K562 (cell line): ENCODE measurements at regions not wholly inside any gene's neighbourhood (a gene's known extent, or its start where the extent isn't known, plus 50 kb on each side); places are given as distances from the start of the nearest gene placed in this dataset.

Experiments
- ATAC-seq: fragments of 200-7000 bp; cut with Tn5 transposase; 3 replicates; pipeline ENCODE4 v1.9.1; 2020; ENCODE audit warnings: moderate library complexity
- BruUV-seq: library from RNA; stranded (reverse); fragments of 400-500 nt; replicated peaks from 2 replicates; lab custom pipeline; 2021; lab: Mats Ljungman, UMichigan
- CTCF ChIA-PET: fragments of 300-600 bp; formaldehyde crosslinking; extraction: SDS; loops from one replicate; lab custom pipeline; 2021; ENCODE audit warnings: low intra/inter-chr PET ratio; lab: Yijun Ruan, JAX
- POLR2A ChIA-PET: fragments of 300-600, 350-650 bp; sonication (Branson Sonifier 250); formaldehyde crosslinking; extraction: SDS; loops from one replicate; lab custom pipeline; 2021; ENCODE audit warnings: antibody characterized with exemption, inconsistent platforms; lab: Yijun Ruan, JAX
- DNase-seq, 4 experiments: peaks; one replicate each; pipeline versions ENCODE4 v3.0.0 to v3.0.0-alpha.2; 2011 to 2018; ENCODE audit warnings: low spot score in 3 of 4, mixed read lengths in 3 of 4; ENCODE audit errors: extremely low read depth in 1 of 4
- FAIRE-seq: peaks from 2 replicates; lab custom pipeline; 2011; peaks lifted over from hg19 to GRCh38; lab: Jason Lieb, UNC
- H2AFZ ChIP-seq: 2 replicates; pipeline ENCODE4 v1.6.0; 2011; ENCODE audit warnings: low read depth, low read length, control low read depth, inconsistent platforms
- H3K27ac ChIP-seq: fragments of 200-600 bp; 3 replicates; pipeline ENCODE4 v1.8.0; 2011; ENCODE audit warnings: low read depth, mild to moderate bottlenecking, control low read depth, inconsistent platforms, low read length, moderate library complexity, mixed read lengths; ENCODE audit errors: extremely low read depth
- H3K27me3 ChIP-seq, 2 experiments: fragments of 300-600 bp in 1 of 2; 2 replicates in 1 of 2; 3 replicates in 1 of 2; pipeline versions ENCODE4 v1.6.0 to v1.8.0; 2011; ENCODE audit warnings: inconsistent platforms in 2 of 2, low read length in 2 of 2, mild to moderate bottlenecking in 1 of 2, mixed read lengths in 1 of 2, moderate library complexity in 1 of 2; ENCODE audit not compliant: control insufficient read depth in 2 of 2, insufficient read depth in 2 of 2
- H3K36me3 ChIP-seq: fragments of 300-600 bp; 3 replicates; pipeline ENCODE4 v1.8.0; 2011; ENCODE audit warnings: mild to moderate bottlenecking, low read length, inconsistent platforms; ENCODE audit not compliant: control insufficient read depth, insufficient read depth
- H3K4me1 ChIP-seq, 2 experiments: fragments of 200-600 bp in 1 of 2; replicated peaks in 1 of 2; 2 replicates in 1 of 2; 3 replicates in 1 of 2; pipeline versions ENCODE4 v1.5.1 to v1.8.0; 2011; ENCODE audit warnings: inconsistent platforms in 2 of 2, low read length in 2 of 2, mild to moderate bottlenecking in 1 of 2, mixed read lengths in 1 of 2, moderate library complexity in 1 of 2; ENCODE audit not compliant: control insufficient read depth in 2 of 2, insufficient read depth in 2 of 2
- H3K4me2 ChIP-seq: 2 replicates; pipeline ENCODE4 v1.6.1; 2011; ENCODE audit warnings: low read length, control low read depth, inconsistent platforms, mixed read lengths; ENCODE audit not compliant: insufficient read depth
- H3K4me3 ChIP-seq: fragments of 200-600 bp; sonication (generic), shearing (Covaris generic); 2 replicates; pipeline ENCODE4 v1.5.1; 2016; ENCODE audit warnings: control low read depth, inconsistent platforms
- H3K79me2 ChIP-seq: fragments of 200-600 bp; 3 replicates; pipeline ENCODE4 v1.8.0; 2011; ENCODE audit warnings: low read length, inconsistent platforms; ENCODE audit not compliant: control insufficient read depth, insufficient read depth
- H3K9ac ChIP-seq, 2 experiments: 2 replicates each; pipeline versions ENCODE4 v1.6.0 to v1.6.1; 2011; ENCODE audit warnings: low read depth in 2 of 2, low read length in 2 of 2, control low read depth in 1 of 2, inconsistent platforms in 1 of 2, mild to moderate bottlenecking in 1 of 2, mixed read lengths in 1 of 2; ENCODE audit not compliant: insufficient read depth in 1 of 2
- H3K9me1 ChIP-seq: one replicate; pipeline ENCODE4 v1.6.0; 2011; ENCODE audit warnings: inconsistent platforms, mild to moderate bottlenecking, low read length, moderate library complexity; ENCODE audit not compliant: control insufficient read depth, insufficient read depth
- H3K9me3 ChIP-seq: replicated peaks from 2 replicates; pipeline ENCODE4 v1.5.1; 2011; ENCODE audit warnings: low read depth, low read length, inconsistent platforms; ENCODE audit not compliant: control insufficient read depth, insufficient read depth
- H4K20me1 ChIP-seq: replicated peaks from 2 replicates; pipeline ENCODE4 v1.6.1; 2011; ENCODE audit warnings: low read length, inconsistent platforms, mixed read lengths; ENCODE audit not compliant: control insufficient read depth, insufficient read depth
- HMBOX1 ChIP-seq: sonication (generic); IDR thresholded peaks from 2 replicates; pipeline ENCODE4 v1.6.1; 2016
- KLF16 ChIP-seq: IDR thresholded peaks from 2 replicates; pipeline ENCODE4 v1.6.1; 2016; ENCODE audit warnings: antibody characterized with exemption
- LARP7 ChIP-seq: fragments of 450-650 bp; IDR thresholded peaks from 2 replicates; pipeline ENCODE4 v1.6.1; 2016
- MEIS2 ChIP-seq: fragments of 450-650 bp; IDR thresholded peaks from 2 replicates; pipeline ENCODE4 v1.6.1; 2014; ENCODE audit warnings: mild to moderate bottlenecking; ENCODE audit not compliant: partially characterized antibody
- RBM15 ChIP-seq: fragments of 200-400 bp; formaldehyde crosslinking; IDR thresholded peaks from 2 replicates; pipeline ENCODE4 v1.6.1; 2018; ENCODE audit warnings: mild to moderate bottlenecking, low read length, moderate library complexity; ENCODE audit not compliant: insufficient read depth
- SP1 ChIP-seq: sonication (generic); formaldehyde crosslinking; IDR thresholded peaks from 2 replicates; pipeline ENCODE4 v1.8.1; 2022; ENCODE audit warnings: mild to moderate bottlenecking, missing genetic modification reagents
- TBP ChIP-seq: optimal IDR thresholded peaks from 2 replicates; pipeline ENCODE3; 2011; ENCODE audit warnings: low read depth, low read length, improper control_type of control experiment
- THRA ChIP-seq: fragments of 450-650 bp; IDR thresholded peaks from 2 replicates; pipeline ENCODE4 v1.6.1; 2017; ENCODE audit warnings: mild to moderate bottlenecking, moderate library complexity
- THRAP3 ChIP-seq: fragments of 450-650 bp; IDR thresholded peaks from 2 replicates; pipeline ENCODE4 v1.6.1; 2016; ENCODE audit warnings: mild to moderate bottlenecking, inconsistent platforms, borderline replicate concordance
- U2AF1 ChIP-seq: fragments of 200-400 bp; formaldehyde crosslinking; optimal IDR thresholded peaks from 2 replicates; pipeline ENCODE3; 2017; ENCODE audit warnings: mild to moderate bottlenecking, low read depth, low read length, moderate library complexity
- ZNF140 ChIP-seq: fragments of 250-450 bp; sonication (Bioruptor Pico); IDR thresholded peaks from 2 replicates; pipeline ENCODE4 v1.8.0; 2021; ENCODE audit warnings: moderate library complexity, mild to moderate bottlenecking, inconsistent platforms
- ZNF609 ChIP-seq: sonication (generic); formaldehyde crosslinking; IDR thresholded peaks from 2 replicates; pipeline ENCODE4 v1.8.1; 2023; ENCODE audit warnings: missing genetic modification reagents, mild to moderate bottlenecking, borderline replicate concordance
- WGBS: fragments of 100-300 bp; shearing (Covaris generic); methylation state at CpG from one replicate; pipeline ENCODE4 v1.1.6; 2016; ENCODE audit warnings: low coverage, mixed read lengths; ENCODE audit not compliant: insufficient coverage; ENCODE audit errors: missing lambda C conversion rate; 5-methylcytosine and 5-hydroxymethylcytosine counted together
- in situ Hi-C: fragments of 300-500 bp; cut with MboI; formaldehyde crosslinking; loops from 4 replicates; pipeline ENCODE4 v1.15.0; 2018; ENCODE audit warnings: inconsistent platforms, mixed read lengths
- intact Hi-C: fragments of 100-400 bp; cut with micrococcal nuclease; formaldehyde crosslinking; loops from 2 replicates; pipeline ENCODE4 v1.14.2; 2022

- TF ChIP-seq ZNF609 (CRISPR knock-in tag): no peak
Observed at GRCh38 chr14:105602243-105602750, 75.9 kb downstream of the TMEM121 start (continued).

- no peaks in the 10 kb centered on the region for H3K27me3 ChIP-seq
- H3K9ac ChIP-seq: peak overlapping the region; percentile 20 to 86; a peak in 2 of 4 replicates
- H2AFZ ChIP-seq: no peak overlapping the region
- in situ Hi-C loops (loop anchor here (5.0 kb wide), 1 partner anchor 119 kb away; no protein-coding TSS in a partner anchor), intact Hi-C loops (no loop called here)
- H3K4me3 ChIP-seq: no peak overlapping the region
- ATAC-seq: peak; percentile 75
- no peaks in the 10 kb centered on the region for H3K9me3 ChIP-seq
- BruUV-seq: no TSS peak
- FAIRE-seq: no peak
- H3K27ac ChIP-seq: peak overlapping the region; percentile 51; the same call in 2 of the 3 replicates
- no peaks in the 10 kb centered on the region for H3K9me1 ChIP-seq
- POLR2A ChIA-PET: no interaction called here
- no peaks in the 10 kb centered on the region for H3K36me3 ChIP-seq
- peak in 2 of 4 experiments; percentile 13 to 23 for DNase-seq
- no peaks in the 10 kb centered on the region for H4K20me1 ChIP-seq
- H3K4me1 ChIP-seq: peaks cover 6 to 34% of the 10 kb centered on the region in 2 experiments; a peak in 4 of 5 replicates
- CTCF ChIA-PET: no interaction called here
- no peak overlapping the region for H3K4me2 ChIP-seq
- no peaks in the 10 kb centered on the region for H3K79me2 ChIP-seq
- 34% methylated on average over 5 of the region's 6 CpGs for WGBS
- TF ChIP-seq MEIS2: no peak
- TF ChIP-seq RBM15: no peak
- TF ChIP-seq KLF16: peak; percentile 97
- no peak for TF ChIP-seq ZNF140 (CRISPR knock-in tag)
- TF ChIP-seq THRA: peak; percentile 65
- TF ChIP-seq TBP: peak; percentile 15
- no peak for TF ChIP-seq LARP7
- TF ChIP-seq THRAP3: no peak
- no peak for TF ChIP-seq SP1 (CRISPR knock-in tag)
- no peak for TF ChIP-seq U2AF1
- TF ChIP-seq HMBOX1: peak; percentile 91
Observed at GRCh38 chr14:105602799-105603793, 76.7 kb downstream of the TMEM121 start.
